ENCODE measurements at regions not wholly inside any gene's neighbourhood (a gene's known extent, or its start where the extent isn't known, plus 50 kb on each side); places are given as distances from the start of the nearest gene placed in this dataset.

DNA sequence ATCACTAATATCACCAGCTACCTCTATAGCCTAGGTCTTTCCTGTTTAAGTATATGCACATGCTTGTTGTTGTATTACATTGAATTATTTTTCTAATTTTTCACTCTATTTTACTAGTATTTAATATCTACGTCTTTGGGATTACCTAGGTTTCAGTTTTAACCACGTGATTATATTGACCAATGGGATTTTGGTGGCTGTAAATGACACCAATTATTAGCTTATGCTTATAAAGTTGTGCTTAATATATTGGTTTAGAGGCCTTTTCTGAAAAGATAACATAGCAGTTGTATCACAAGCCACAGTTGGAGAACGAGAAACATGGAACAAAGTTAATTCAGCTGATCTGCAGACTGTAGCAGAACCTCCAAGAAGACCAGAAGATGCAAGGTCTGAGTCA lies 104.8 kb upstream of the PRDM9 start:
- no peak for TF ChIP-seq SIN3A (IDR thresholded peaks at IDR 0.05; ENCODE audit: borderline replicate concordance, insufficient read depth, low read length)
- TF ChIP-seq TAF1 (IDR thresholded peaks at IDR 0.05; ENCODE audit: borderline replicate concordance, insufficient read depth, low read length) = no peak

- TF ChIP-seq FOXP2 (optimal IDR thresholded peaks at IDR 0.05; ENCODE audit: borderline replicate concordance, extremely low read depth, extremely low read length, insufficient read depth) (no peak), SIN3A (IDR thresholded peaks at IDR 0.05; ENCODE audit: borderline replicate concordance, insufficient read depth, low read length) (no peak), POLR2AphosphoS5 (IDR thresholded peaks at IDR 0.05; ENCODE audit: low read depth, low read length) (no peak), TAF1 (IDR thresholded peaks at IDR 0.05; ENCODE audit: borderline replicate concordance, insufficient read depth, low read length) (no peak)
- TF ChIP-seq, protein P1, sequence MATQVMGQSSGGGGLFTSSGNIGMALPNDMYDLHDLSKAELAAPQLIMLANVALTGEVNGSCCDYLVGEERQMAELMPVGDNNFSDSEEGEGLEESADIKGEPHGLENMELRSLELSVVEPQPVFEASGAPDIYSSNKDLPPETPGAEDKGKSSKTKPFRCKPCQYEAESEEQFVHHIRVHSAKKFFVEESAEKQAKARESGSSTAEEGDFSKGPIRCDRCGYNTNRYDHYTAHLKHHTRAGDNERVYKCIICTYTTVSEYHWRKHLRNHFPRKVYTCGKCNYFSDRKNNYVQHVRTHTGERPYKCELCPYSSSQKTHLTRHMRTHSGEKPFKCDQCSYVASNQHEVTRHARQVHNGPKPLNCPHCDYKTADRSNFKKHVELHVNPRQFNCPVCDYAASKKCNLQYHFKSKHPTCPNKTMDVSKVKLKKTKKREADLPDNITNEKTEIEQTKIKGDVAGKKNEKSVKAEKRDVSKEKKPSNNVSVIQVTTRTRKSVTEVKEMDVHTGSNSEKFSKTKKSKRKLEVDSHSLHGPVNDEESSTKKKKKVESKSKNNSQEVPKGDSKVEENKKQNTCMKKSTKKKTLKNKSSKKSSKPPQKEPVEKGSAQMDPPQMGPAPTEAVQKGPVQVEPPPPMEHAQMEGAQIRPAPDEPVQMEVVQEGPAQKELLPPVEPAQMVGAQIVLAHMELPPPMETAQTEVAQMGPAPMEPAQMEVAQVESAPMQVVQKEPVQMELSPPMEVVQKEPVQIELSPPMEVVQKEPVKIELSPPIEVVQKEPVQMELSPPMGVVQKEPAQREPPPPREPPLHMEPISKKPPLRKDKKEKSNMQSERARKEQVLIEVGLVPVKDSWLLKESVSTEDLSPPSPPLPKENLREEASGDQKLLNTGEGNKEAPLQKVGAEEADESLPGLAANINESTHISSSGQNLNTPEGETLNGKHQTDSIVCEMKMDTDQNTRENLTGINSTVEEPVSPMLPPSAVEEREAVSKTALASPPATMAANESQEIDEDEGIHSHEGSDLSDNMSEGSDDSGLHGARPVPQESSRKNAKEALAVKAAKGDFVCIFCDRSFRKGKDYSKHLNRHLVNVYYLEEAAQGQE (IDR thresholded peaks at IDR 0.05; ENCODE audit: insufficient read depth in 1 of 2, low read depth in 2 of 2, low read length in 2 of 2) = no peak
Measured at GRCh38 chr5:23400951-23401350, 106.5 kb upstream of the PRDM9 start.

- TF ChIP-seq, protein P1 (IDR thresholded peaks at IDR 0.05; ENCODE audit: insufficient read depth in 1 of 2, low read depth in 2 of 2, low read length in 2 of 2) = no peak
- TF ChIP-seq FOXP2 (optimal IDR thresholded peaks at IDR 0.05; ENCODE audit: borderline replicate concordance, extremely low read depth, extremely low read length, insufficient read depth) (no peak), POLR2AphosphoS5 (IDR thresholded peaks at IDR 0.05; ENCODE audit: low read depth, low read length) (no peak), TAF1 (IDR thresholded peaks at IDR 0.05; ENCODE audit: borderline replicate concordance, insufficient read depth, low read length) (no peak), SIN3A (IDR thresholded peaks at IDR 0.05; ENCODE audit: borderline replicate concordance, insufficient read depth, low read length) (no peak)
Measured at GRCh38 chr5:23396346-23396745, 111.1 kb upstream of the PRDM9 start.

DNA sequence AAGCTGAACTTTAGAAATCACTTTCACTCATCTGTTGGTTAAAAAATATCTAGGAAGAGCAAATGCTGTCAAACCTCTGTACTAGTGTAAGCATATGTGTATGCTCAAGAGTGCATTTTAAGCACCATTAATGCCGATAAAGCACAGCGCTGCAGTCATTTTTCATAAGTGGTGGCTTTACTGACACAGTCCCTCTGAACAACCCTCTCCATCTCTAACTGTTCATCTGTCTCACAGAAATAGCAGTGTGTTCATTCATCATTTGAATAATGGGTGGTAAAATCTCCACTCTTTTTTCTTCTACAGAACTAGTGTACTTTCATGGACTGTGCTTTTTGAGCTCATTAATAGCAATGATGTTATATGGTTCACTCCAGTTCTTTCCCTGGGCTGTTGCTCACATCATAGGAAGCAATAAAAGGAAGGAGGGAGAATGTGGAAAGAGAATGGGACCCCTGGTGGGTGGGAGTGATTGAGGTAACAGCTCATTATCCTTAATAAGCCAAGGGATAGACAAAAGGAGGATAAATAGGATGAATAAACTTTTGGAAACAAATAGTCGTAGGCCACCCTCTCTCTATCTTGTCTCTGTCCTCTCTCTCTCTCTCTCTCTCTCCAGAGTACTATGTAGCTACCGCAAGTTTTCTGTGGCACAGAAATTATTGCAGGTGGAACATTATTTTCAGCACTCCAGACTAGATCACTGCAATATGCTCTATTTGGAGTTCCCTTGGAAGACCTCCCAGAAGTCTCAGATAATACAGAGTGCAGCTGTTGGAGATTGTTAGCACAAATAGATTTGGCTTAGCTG lies 117.9 kb upstream of the PRDM9 start:
- TF ChIP-seq FOXP2 (optimal IDR thresholded peaks at IDR 0.05; ENCODE audit: borderline replicate concordance, extremely low read depth, extremely low read length, insufficient read depth) = no peak
- TF ChIP-seq TAF1 (IDR thresholded peaks at IDR 0.05; ENCODE audit: borderline replicate concordance, insufficient read depth, low read length) = no peak
- TF ChIP-seq, protein P1 (IDR thresholded peaks at IDR 0.05; ENCODE audit: insufficient read depth in 1 of 2, low read depth in 2 of 2, low read length in 2 of 2) = no peak
- TF ChIP-seq POLR2AphosphoS5 (IDR thresholded peaks at IDR 0.05; ENCODE audit: low read depth, low read length) = no peak
- TF ChIP-seq SIN3A (IDR thresholded peaks at IDR 0.05; ENCODE audit: borderline replicate concordance, insufficient read depth, low read length) = no peak

GRCh38 chr5:23385036-23385435 lies 122.4 kb upstream of the PRDM9 start:
- no peak for TF ChIP-seq TAF1 (IDR thresholded peaks at IDR 0.05; ENCODE audit: borderline replicate concordance, insufficient read depth, low read length)
- no peak for TF ChIP-seq POLR2AphosphoS5 (IDR thresholded peaks at IDR 0.05; ENCODE audit: low read depth, low read length)
- TF ChIP-seq, protein P1 (IDR thresholded peaks at IDR 0.05; ENCODE audit: insufficient read depth in 1 of 2, low read depth in 2 of 2, low read length in 2 of 2) = no peak
- TF ChIP-seq SIN3A (IDR thresholded peaks at IDR 0.05; ENCODE audit: borderline replicate concordance, insufficient read depth, low read length) = no peak
- no peak for TF ChIP-seq FOXP2 (optimal IDR thresholded peaks at IDR 0.05; ENCODE audit: borderline replicate concordance, extremely low read depth, extremely low read length, insufficient read depth)

All from PFSK-1 (cell line).